ENCODE measurements at regions not wholly inside any gene's neighbourhood (a gene's known extent, or its start where the extent isn't known, plus 50 kb on each side); places are given as distances from the start of the nearest gene placed in this dataset.

DNA sequence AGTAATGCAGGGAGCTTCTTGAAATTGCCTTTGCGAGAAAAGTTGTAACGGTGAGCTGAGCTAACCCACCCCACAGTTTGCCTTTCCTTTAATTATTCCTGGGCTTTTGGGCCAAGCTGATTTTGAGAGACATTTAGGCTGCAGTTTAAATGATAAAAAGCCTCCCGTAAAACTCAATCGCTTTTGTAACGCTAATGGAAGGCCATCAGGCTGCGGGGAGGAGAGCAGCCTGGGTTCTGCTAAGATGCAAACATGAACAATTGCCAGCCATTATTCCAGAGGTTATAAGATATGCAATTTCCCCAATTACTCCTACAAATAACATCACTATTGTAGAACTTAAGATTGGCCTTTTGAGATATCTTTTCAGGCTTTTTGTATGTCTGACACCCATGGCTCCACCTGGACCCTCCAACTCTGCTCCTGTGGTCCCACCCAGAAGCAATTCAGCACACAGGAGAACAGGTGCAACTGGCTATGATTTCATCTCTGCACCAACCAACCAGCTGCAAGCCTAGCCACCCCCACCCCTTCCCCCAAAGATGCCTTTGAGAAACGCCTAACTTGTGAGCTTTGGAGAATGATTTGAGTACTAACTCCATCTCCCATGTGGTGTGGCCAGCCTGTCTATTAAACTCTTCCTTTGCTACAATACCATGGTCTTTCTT is 108.2 kb upstream of the FAM9C start:
- Mint-ChIP-seq H3K36me3 (peaks cover 2% of the 10 kb centered on the region), H3K4me1 (peaks cover 9% of the 10 kb centered on the region), H3K4me3 (no peak overlapping the region), H3K27ac (no peak overlapping the region), H3K9me3 (peaks cover 5% of the 10 kb centered on the region), H3K27me3 (no peaks in the 10 kb centered on the region)
- no peak for DNase-seq

DNA sequence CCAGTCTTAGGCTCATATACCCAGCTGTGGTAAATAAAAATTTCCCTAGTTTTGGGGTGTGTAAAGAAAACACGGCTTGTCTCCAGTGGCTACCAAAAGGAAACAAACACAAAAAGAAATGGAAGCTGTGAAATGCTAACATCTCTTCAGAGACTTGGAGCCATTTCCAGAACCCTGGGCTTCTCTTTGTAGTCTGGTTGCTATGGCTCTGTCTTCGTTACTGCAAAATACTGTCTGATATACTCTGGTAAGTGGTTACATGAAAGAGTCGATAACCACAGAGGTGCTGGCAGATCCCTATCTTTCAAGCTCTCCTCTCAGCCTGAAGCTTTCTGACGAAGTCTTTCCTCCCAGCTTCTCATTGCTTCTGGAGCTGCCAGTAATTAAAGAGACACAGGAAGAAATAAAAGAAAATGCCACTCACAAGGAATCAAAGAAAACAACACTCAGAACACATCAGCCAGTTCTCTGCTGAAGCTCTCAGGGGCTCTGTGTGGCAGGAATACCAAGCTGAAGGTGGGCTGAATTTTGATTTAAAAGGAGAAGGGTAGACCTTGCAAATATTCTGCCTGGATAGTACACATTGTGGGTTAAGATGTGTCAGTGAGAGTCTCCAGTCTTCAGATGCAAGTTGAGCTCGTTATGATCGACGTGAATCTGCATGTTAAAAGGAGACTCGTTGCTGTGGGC is 107.6 kb upstream of the FAM9C start:
- H3K36me3 Mint-ChIP-seq, result peaks cover 2% of the 10 kb centered on the region
- H3K4me3 Mint-ChIP-seq, result no peak overlapping the region
- peaks cover 6% of the 10 kb centered on the region for H3K9me3 Mint-ChIP-seq
- DNase-seq, result peak; percentile 1
- H3K4me1 Mint-ChIP-seq, result peaks cover 9% of the 10 kb centered on the region
- no peak overlapping the region for H3K27ac Mint-ChIP-seq
- no peaks in the 10 kb centered on the region for H3K27me3 Mint-ChIP-seq

DNA sequence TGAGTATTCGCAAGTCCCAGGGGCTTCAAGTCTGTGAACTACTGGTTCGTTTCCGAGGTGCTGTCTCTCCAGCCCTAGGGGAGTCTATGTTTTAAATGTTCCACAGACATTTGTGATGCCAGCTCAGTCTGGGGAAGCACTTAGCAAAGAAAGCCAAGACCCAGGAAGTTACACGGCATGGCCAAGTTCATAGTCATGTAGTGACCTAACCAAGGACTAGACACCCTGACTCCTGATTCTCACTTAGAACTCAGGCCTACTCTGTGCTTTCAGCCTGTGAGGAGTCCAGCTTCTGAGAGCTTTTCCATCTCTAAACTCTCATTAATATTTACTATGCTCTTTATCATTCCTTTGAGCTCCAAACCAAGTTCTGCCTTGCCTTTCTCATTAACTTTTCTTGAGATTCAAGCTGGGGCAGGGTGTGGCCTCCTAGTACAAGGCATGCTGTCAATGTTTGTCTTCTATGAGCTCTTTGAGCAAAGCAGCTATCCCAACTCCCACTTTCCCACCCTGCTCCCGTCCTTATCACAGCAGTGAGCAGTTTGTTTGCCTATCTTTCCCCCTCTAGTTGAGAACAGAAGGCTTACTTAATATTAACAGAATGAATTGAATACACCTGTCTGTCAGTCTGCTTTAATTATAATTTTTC is 105.4 kb upstream of the FAM9C start:
- Mint-ChIP-seq H3K4me1 (peaks cover 9% of the 10 kb centered on the region), H3K27me3 (no peaks in the 10 kb centered on the region), H3K9me3 (peaks cover 11% of the 10 kb centered on the region), H3K36me3 (peaks cover 2% of the 10 kb centered on the region), H3K27ac (no peak overlapping the region), H3K4me3 (no peak overlapping the region)
- DNase-seq, result no peak

DNA sequence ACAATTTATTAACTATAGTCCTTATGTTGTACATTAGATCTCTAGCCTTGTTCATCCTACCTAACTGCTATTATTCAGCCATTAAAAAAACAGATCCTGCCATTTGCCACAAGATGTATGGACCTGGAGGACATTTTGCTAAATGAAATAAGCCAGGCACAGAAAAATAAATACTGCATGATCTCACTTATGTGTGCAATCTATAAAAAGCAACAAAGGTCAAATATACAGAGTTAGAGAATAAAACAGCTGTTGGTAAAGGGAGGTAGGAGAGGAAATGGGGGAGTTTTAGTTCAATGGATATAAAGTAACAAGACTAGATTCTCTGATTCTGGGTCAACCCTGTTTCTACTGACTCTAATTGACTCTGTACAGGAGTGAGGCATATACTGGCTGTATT is 103.3 kb upstream of the FAM9C start:
- Mint-ChIP-seq H3K27ac (no peak overlapping the region), H3K4me3 (no peak overlapping the region), H3K4me1 (peaks cover 9% of the 10 kb centered on the region), H3K9me3 (peaks cover 5% of the 10 kb centered on the region), H3K27me3 (no peaks in the 10 kb centered on the region), H3K36me3 (peaks cover 2% of the 10 kb centered on the region)
- DNase-seq, result no peak

DNA sequence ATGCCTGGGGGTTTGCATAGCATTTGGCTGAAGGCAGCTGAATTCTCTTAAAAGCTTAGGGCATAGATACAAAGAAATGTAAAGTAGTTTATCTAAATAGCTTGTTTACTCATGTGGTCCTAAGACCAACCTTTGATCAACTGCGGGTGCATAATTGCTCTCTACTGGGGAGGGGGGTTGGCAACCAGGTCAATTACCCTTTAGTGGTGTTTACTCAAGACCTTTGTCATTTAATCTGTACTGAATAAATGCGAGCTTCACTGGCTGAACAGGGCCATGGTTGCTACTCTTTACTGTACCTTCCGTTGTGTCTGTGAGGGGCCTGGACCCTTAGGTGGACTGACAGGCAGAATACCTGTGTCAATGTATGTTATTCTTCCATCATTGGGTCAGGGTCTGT is 102.7 kb upstream of the FAM9C start:
- DNase-seq, result no peak
- no peaks in the 10 kb centered on the region for H3K27me3 Mint-ChIP-seq
- H3K36me3 Mint-ChIP-seq, result peaks cover 2% of the 10 kb centered on the region
- peaks cover 11% of the 10 kb centered on the region for H3K4me1 Mint-ChIP-seq
- peaks cover 5% of the 10 kb centered on the region for H3K9me3 Mint-ChIP-seq
- no peak overlapping the region for H3K4me3 Mint-ChIP-seq
- no peak overlapping the region for H3K27ac Mint-ChIP-seq

DNA sequence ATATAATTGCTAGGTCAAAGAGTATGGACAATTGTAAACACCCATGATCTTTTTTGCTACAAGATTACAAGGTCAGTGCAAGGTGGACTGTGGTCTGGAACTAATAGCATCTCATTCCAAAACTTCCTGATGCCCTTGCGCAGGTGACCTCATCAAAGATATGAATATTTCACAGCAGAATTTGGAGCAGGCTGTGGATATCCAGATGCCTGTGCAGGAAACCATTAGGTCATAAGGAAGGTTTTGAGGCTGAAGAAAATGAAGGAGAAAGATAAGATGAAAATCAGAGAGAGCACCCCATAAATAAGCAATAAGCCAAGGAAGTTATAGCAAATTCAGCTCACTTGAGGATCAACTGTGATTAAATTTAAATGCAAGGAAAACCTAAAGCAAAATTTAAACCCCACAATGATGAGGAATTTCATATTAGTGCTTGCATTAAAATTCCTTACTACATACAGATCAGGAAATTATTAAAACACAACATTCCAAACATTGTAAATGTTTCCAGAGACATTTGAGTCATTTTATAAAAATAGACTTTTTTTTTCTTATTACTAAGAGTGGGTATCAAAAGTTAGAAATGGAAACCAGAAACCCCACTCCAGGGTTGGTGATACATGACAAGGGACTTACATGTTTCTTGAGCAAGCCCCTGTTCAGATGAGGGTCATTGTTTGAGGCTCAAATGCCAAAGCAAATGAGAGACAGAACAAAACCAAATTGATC is 100.7 kb upstream of the FAM9C start:
- DNase-seq, result no peak
- H3K27ac Mint-ChIP-seq, result no peak overlapping the region
- H3K9me3 Mint-ChIP-seq, result peaks cover 5% of the 10 kb centered on the region
- H3K27me3 Mint-ChIP-seq, result no peaks in the 10 kb centered on the region
- H3K36me3 Mint-ChIP-seq, result no peaks in the 10 kb centered on the region
- no peak overlapping the region for H3K4me3 Mint-ChIP-seq
- H3K4me1 Mint-ChIP-seq, result peaks cover 2% of the 10 kb centered on the region

DNA sequence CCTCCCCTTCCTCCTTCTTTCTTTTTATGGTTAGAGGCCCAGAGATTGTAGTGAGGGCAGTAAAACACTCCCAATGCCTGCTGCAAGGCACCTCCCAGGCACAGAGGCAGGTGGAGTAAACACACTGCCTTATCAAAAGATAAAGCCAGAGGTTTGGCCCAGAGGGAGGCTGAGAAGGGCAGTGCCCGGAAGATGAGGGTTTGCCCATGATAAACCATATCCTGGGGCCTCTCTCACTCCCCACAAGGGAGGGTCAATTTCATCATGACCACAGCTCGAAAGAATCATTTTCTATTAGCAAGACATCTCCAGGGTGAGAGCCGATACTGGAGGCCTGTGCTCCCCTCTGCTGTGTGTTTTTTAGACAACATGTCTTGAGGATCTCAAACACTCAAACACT is 98.5 kb upstream of the FAM9C start:
- DNase-seq, result no peak
- Mint-ChIP-seq H3K9me3 (peaks cover 5% of the 10 kb centered on the region), H3K27me3 (no peaks in the 10 kb centered on the region), H3K4me3 (no peak overlapping the region), H3K36me3 (no peaks in the 10 kb centered on the region), H3K4me1 (peaks cover 2% of the 10 kb centered on the region), H3K27ac (no peak overlapping the region)

DNA sequence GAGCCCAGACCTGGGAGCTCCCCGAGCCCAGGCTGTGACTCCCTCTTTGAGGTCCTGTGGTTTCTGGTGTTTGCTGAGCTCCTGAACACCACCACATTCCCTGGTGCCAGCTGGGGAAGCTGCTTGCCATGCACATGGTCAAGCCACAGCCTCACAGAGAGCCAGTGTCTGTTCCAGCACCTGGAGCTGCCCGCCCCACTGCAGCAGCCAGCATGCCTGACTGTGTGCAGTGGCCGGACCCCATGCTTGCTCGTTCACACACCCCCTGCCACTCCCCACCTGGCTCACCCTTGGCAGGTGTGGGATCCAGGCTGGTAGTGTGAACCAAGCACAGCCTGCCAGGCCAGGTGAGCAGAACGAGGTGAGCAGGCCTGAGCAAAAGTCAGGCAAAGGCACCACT is 95.6 kb upstream of the FAM9C start:
- Mint-ChIP-seq H3K9me3 (no peaks in the 10 kb centered on the region), H3K4me1 (peaks cover 2% of the 10 kb centered on the region), H3K36me3 (no peaks in the 10 kb centered on the region), H3K27me3 (no peaks in the 10 kb centered on the region), H3K4me3 (no peak overlapping the region), H3K27ac (no peak overlapping the region)
- no peak for DNase-seq

DNA sequence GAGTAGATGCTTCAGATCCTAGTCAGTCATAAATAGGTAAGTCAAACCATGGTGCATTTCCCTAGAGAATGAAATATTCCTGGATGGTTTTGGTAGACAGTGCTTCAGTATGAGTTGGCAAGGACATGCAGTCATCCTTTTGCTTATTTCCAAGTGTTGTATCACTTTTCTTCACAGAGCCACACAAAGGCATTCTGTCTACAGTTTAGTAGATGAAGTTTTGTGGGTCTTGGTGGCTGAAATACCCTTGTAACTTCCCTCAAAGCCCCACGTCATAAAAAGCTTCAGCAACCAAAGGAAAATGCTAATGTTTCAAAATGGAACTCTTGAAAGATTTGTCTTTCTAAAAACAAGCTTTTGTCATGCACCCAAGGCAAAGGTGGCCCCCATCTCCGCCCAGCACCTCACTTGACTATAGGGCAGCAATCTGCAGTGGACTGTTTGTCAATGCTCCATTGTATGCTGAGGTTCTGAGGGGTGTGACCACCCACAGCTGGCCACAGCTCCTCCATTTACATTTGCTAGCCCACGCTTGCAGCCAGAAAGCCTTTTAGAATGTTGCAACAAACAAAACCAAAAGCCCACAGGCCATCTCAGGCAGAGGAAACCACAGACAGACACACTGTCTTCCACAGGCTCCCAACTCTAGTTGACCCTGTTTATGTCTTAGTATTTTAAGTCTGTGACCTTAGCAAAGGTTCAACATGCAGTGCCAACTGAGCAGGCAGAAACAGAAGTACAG is 87.1 kb upstream of the FAM9C start:
- Mint-ChIP-seq H3K4me1 (peaks cover 17% of the 10 kb centered on the region), H3K36me3 (peaks cover 1% of the 10 kb centered on the region), H3K9me3 (no peaks in the 10 kb centered on the region), H3K27me3 (no peaks in the 10 kb centered on the region), H3K27ac (no peak overlapping the region), H3K4me3 (no peak overlapping the region)
- DNase-seq, result no peak

DNA sequence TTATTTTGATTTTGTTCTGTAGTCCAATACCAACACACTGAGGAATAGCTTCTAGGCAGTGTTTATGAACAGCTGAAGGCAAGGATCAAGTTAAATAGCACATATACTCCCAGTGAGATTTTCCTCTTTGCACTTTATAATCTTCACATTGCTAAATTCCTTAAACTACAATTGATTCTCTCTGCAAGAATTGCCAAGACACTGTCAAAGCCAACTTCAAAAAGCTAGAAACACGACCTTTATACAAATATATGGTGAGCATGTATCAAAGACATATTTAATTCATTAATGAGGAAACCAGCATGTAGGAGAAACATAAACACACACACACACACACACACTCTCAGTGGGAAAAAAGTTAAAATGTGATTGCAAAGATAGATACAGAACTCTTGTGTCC is 86.4 kb upstream of the FAM9C start:
- H3K4me1 Mint-ChIP-seq, result peaks cover 20% of the 10 kb centered on the region
- no peak overlapping the region for H3K27ac Mint-ChIP-seq
- H3K9me3 Mint-ChIP-seq, result no peaks in the 10 kb centered on the region
- no peaks in the 10 kb centered on the region for H3K27me3 Mint-ChIP-seq
- no peak for DNase-seq
- no peak overlapping the region for H3K4me3 Mint-ChIP-seq
- peaks cover 1% of the 10 kb centered on the region for H3K36me3 Mint-ChIP-seq

DNA sequence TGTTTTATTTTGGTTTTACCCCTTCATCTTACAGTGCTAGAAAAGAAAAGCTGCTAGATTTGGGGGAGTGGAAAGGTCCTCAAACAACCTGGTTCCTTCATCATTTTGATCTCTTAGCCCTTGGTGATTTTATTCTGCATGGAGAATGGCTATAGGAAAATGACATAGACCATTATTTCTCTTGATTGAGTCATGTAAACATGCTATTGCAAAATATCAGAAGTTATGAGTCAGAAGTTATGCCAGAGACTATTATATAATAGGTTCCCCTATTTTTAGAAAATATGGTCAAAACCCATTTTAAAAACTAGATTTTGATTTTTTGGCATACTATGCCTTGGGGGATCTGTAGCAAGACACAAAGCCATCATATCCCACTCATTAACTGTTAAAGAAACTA is 83.7 kb upstream of the FAM9C start:
- Mint-ChIP-seq H3K9me3 (peaks cover under 1% of the 10 kb centered on the region), H3K27me3 (no peaks in the 10 kb centered on the region), H3K27ac (no peak overlapping the region), H3K4me3 (no peak overlapping the region), H3K4me1 (peaks cover 35% of the 10 kb centered on the region), H3K36me3 (peaks cover 4% of the 10 kb centered on the region)
- DNase-seq, result no peak

DNA sequence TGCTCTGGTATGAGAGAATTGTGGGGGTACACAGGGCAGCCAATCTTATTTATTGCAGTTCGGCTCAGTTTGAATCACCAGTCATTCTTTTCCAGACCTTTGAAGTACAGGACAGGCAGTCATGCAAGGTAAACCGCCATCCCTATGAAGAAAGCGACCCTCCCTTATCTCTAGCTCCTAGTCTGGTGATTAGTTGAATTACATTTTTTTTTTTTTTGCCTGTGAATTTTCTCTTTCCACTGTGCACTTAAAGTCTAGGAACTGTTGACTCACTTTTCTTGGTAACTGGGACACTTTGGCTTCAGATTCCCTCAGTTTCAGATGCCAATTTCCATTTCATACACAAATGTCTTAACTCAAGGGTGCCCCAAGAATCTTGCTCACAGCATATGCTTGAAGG is 82.4 kb upstream of the FAM9C start:
- H3K36me3 Mint-ChIP-seq, result peaks cover 7% of the 10 kb centered on the region
- H3K27ac Mint-ChIP-seq, result peak overlapping the region; percentile 34
- peaks cover 41% of the 10 kb centered on the region for H3K4me1 Mint-ChIP-seq
- DNase-seq, result no peak
- no peak overlapping the region for H3K4me3 Mint-ChIP-seq
- peaks cover 2% of the 10 kb centered on the region for H3K9me3 Mint-ChIP-seq
- no peaks in the 10 kb centered on the region for H3K27me3 Mint-ChIP-seq

DNA sequence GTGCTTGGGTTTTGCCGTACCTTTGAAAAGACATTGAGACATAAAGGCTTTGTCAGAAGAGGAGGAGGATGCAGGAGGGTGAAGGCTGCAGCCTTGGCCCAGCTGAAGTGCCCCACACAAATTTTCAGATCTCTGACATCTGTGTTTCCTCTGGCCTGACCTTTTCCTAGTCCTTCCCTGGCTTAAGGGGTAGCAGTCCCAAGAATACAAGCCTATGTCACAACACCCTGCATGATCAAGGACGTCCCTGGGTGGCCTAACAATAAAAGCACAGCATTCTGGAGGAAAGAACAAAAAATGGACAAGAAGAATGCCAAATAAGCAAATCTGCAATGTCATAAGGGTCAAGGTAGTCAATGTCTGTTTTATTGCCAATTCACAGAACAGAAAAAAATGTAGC is 80.8 kb upstream of the FAM9C start:
- no peak for DNase-seq
- no peak overlapping the region for H3K27ac Mint-ChIP-seq
- peaks cover 2% of the 10 kb centered on the region for H3K9me3 Mint-ChIP-seq
- peaks cover 10% of the 10 kb centered on the region for H3K36me3 Mint-ChIP-seq
- peaks cover 41% of the 10 kb centered on the region for H3K4me1 Mint-ChIP-seq
- H3K27me3 Mint-ChIP-seq, result no peaks in the 10 kb centered on the region
- no peak overlapping the region for H3K4me3 Mint-ChIP-seq

DNA sequence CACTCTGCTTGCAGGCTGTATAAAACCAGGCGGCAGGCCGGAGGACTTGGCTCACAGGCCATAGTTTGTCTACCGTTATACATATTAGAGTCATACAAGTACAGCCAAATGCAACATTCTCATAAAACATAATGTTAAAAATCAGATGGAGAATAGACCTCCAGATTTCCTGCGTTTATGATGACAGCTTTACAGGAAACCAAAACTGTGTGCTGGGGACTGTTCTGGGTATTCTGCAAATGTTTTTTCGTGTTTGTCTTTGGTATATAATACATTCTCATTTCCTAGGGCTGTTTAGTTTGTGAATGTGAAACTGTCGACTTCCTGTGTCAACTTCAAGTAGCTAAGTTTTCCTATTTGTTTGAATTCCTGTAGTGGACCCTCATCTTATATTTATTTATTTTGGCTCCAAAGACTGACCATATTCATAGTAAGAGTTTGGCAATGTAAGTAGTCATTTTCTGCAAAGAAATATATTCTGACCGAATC is 79.5 kb upstream of the FAM9C start:
- Mint-ChIP-seq H3K4me1 (peaks cover 41% of the 10 kb centered on the region), H3K4me3 (peak overlapping the region; percentile 50), H3K27me3 (no peaks in the 10 kb centered on the region), H3K27ac (peak overlapping the region; percentile 88), H3K9me3 (peaks cover 2% of the 10 kb centered on the region), H3K36me3 (peaks cover 10% of the 10 kb centered on the region)
- DNase-seq, result no peak

All from activated naive CD8-positive, alpha-beta T cell treated with anti-CD3 and anti-CD28 coated beads for 36 hours (primary cell).